HG02759 (cell line): ENCODE measurements at regions not wholly inside any gene's neighbourhood (a gene's known extent, or its start where the extent isn't known, plus 50 kb on each side); places are given as distances from the start of the nearest gene placed in this dataset.

Experiments
- ATAC-seq: cut with Tn5 transposase; IDR thresholded peaks from one replicate; pipeline ENCODE4 v1.9.1; 2021; ENCODE audit warnings: mild to moderate bottlenecking, moderate library complexity; ENCODE audit not compliant: unreplicated experiment

GRCh38 chrX:40325161-40325560, 227.4 kb upstream of the BCOR start:
- no peak for ATAC-seq

- no peak for ATAC-seq
Measured at GRCh38 chrX:40323977-40324376, 226.2 kb upstream of the BCOR start.

- no peak for ATAC-seq
Measured at GRCh38 chrX:40320819-40321218, 223.1 kb upstream of the BCOR start.

GRCh38 chrX:40318801-40319200, 221.0 kb upstream of the BCOR start:
- ATAC-seq = no peak

- no peak for ATAC-seq
Measured at GRCh38 chrX:40318076-40318475, 220.3 kb upstream of the BCOR start.

- no peak for ATAC-seq
Measured at GRCh38 chrX:40316502-40316901, 218.7 kb upstream of the BCOR start.

GRCh38 chrX:40314070-40314469, 216.3 kb upstream of the BCOR start:
- no peak for ATAC-seq

- no peak for ATAC-seq
Measured at GRCh38 chrX:40313269-40313668, 215.5 kb upstream of the BCOR start.

GRCh38 chrX:40310447-40310846, 212.7 kb upstream of the BCOR start:
- ATAC-seq = no peak

- no peak for ATAC-seq
Measured at GRCh38 chrX:40310016-40310415, 212.3 kb upstream of the BCOR start.

GRCh38 chrX:40307871-40308270, 210.1 kb upstream of the BCOR start:
- no peak for ATAC-seq

GRCh38 chrX:40304115-40304514, 206.4 kb upstream of the BCOR start:
- ATAC-seq = no peak

GRCh38 chrX:40303256-40304077, 205.7 kb upstream of the BCOR start:
- ATAC-seq = no peak

- no peak for ATAC-seq
Measured at GRCh38 chrX:40300286-40300890, 202.6 kb upstream of the BCOR start.

GRCh38 chrX:40299641-40300046, 201.9 kb upstream of the BCOR start:
- no peak for ATAC-seq

- ATAC-seq = no peak
Measured at GRCh38 chrX:40298572-40299479, 201.1 kb upstream of the BCOR start.

- no peak for ATAC-seq
Measured at GRCh38 chrX:40298069-40298468, 200.3 kb upstream of the BCOR start.

- ATAC-seq = no peak
Measured at GRCh38 chrX:40291553-40291952, 193.8 kb upstream of the BCOR start.

GRCh38 chrX:40290517-40290916, 192.8 kb upstream of the BCOR start:
- ATAC-seq = no peak

GRCh38 chrX:40285876-40286275, 188.1 kb upstream of the BCOR start:
- no peak for ATAC-seq

- ATAC-seq = no peak
Measured at GRCh38 chrX:40284852-40285251, 187.1 kb upstream of the BCOR start.

- no peak for ATAC-seq
Measured at GRCh38 chrX:40283981-40284380, 186.2 kb upstream of the BCOR start.
